Activated CD4-positive, alpha-beta memory T cell treated with anti-CD3 and anti-CD28 coated beads for 36 hours (primary cell): ENCODE measurements at regions not wholly inside any gene's neighbourhood (a gene's known extent, or its start where the extent isn't known, plus 50 kb on each side); places are given as distances from the start of the nearest gene placed in this dataset.
A peak's percentile ranks its signal among the peaks of the same experiment; 100 is the strongest.

ENCODE experiments used
- CTCF ChIA-PET: fragments of 350-600 bp; sonication (Branson Sonifier 250); formaldehyde crosslinking; loops from one replicate; lab custom pipeline; 2021; ENCODE audit warnings: antibody characterized with exemption, inconsistent platforms; lab: Charles Lee
- POLR2A ChIA-PET: fragments of 350-600 bp; sonication (Branson Sonifier 250); formaldehyde crosslinking; loops from one replicate; lab custom pipeline; 2021; ENCODE audit warnings: antibody characterized with exemption; lab: Charles Lee
- DNase-seq: peaks from one replicate; pipeline ENCODE4 v3.0.0-alpha.2; 2020
- H3K27ac Mint-ChIP-seq: one replicate; pipeline ENCODE4 v1.8.0; 2021; ENCODE audit warnings: mixed read lengths
- H3K27me3 Mint-ChIP-seq: one replicate; pipeline ENCODE4 v1.8.0; 2021; ENCODE audit warnings: mixed read lengths
- H3K36me3 Mint-ChIP-seq: one replicate; pipeline ENCODE4 v1.8.0; 2021; ENCODE audit warnings: mixed read lengths
- H3K4me1 Mint-ChIP-seq: one replicate; pipeline ENCODE4 v1.8.0; 2021; ENCODE audit warnings: low read depth, mixed read lengths
- H3K4me3 Mint-ChIP-seq: one replicate; pipeline ENCODE4 v1.8.0; 2021; ENCODE audit warnings: mild to moderate bottlenecking, mixed read lengths
- H3K9me3 Mint-ChIP-seq: one replicate; pipeline ENCODE4 v1.8.0; 2021; ENCODE audit warnings: mixed read lengths
- intact Hi-C: fragments of 100-400 bp; cut with micrococcal nuclease; formaldehyde crosslinking; loops from one replicate; pipeline ENCODE4 v1.15.1; 2023

DNA sequence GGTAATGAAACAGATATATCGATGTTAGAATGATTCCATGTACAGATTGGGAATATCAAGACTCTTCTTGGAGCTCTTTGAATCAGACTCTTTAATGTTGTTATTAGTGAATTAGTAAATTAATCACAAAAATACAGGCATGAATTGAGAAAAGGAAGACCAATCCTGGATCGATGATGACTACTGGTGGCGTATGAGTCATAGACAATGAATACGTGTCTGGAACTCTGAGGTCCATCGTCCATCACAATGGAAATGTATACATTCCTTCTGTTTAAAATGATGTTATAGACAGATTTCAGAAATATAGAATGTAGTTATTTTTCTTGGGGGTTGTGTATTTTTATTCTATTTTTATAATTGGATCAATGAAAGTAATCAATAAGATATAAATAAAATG is 80.2 kb upstream of the RTL1 start:
- Mint-ChIP-seq H3K4me1 (no peaks in the 10 kb centered on the region), H3K27ac (no peak overlapping the region), H3K4me3 (no peak overlapping the region), H3K36me3 (no peaks in the 10 kb centered on the region), H3K9me3 (no peaks in the 10 kb centered on the region), H3K27me3 (peaks cover 10% of the 10 kb centered on the region)
- CTCF ChIA-PET = no interaction called here
- intact Hi-C loops = no loop called here
- POLR2A ChIA-PET = no interaction called here
- no peak for DNase-seq

DNA sequence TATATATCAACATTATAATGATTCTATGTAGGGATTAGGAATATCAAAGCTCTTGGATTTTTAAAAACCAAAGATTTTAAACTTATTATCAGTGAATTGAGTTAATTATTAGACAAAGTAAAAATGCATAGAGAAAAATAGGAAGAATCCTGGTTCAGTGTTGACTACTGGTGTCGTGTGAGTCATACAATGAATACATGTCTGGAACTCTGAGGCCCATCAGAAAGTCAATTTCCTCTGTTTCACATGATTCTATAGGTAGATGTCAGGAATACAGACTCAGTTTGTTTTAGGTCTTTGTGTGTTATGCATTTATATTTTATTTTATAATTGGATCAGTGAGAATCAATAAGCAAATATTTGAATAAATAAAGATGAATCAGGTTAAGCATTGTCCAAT is 84.5 kb upstream of the RTL1 start:
- intact Hi-C loops = no loop called here
- ChIA-PET POLR2A (no interaction called here), CTCF (no interaction called here)
- Mint-ChIP-seq H3K4me3 (no peak overlapping the region), H3K4me1 (no peaks in the 10 kb centered on the region), H3K27me3 (peaks cover 10% of the 10 kb centered on the region), H3K27ac (no peak overlapping the region), H3K36me3 (no peaks in the 10 kb centered on the region), H3K9me3 (no peaks in the 10 kb centered on the region)
- DNase-seq = no peak

DNA sequence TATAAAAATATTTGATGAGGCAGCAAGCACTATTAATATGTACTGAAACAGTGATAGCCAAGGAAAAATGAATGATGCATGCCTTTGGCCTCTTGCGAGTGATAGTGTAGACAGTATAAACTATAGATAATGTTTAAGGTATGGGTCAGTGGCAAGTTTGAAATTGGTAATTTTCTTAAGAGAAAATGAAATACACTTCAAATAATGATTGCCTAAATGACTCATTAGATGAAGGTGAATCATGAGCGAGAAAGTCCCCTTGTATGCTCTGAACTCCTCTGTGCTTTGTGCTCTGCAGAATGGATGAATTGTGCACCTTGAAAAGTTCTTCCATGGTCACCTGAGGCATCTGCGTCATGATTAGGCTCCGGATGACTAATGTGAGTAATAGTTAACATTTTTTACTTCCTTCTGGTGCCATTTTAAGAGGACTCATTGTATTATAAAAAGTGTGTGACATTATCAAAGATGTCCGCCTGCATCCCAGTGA is 84.9 kb upstream of the RTL1 start:
- peaks cover 9% of the 10 kb centered on the region for H3K27me3 Mint-ChIP-seq
- POLR2A ChIA-PET = no interaction called here

DNA sequence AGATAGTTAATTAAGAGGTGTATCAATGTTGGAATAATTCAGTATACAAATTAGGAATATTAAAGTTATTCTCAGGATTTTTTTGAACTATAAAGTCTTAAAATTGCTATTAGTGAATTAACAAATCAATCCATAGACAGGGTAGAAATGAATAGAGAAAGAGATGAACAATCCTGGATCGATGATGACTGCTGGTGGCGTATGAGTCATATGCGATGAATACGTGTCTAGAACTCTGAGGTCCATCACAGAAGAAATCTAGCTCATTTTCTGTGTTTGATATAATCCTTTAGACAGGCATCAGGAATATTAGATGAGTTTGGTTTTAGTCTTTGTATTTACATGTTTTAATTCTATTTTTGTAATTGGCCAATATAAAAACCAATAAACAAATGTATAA is 85.4 kb upstream of the RTL1 start:
- DNase-seq = no peak
- Mint-ChIP-seq H3K4me3 (no peak overlapping the region), H3K27me3 (peaks cover 7% of the 10 kb centered on the region), H3K9me3 (no peaks in the 10 kb centered on the region), H3K36me3 (no peaks in the 10 kb centered on the region), H3K4me1 (no peaks in the 10 kb centered on the region), H3K27ac (no peak overlapping the region)
- ChIA-PET CTCF (no interaction called here), POLR2A (no interaction called here)
- intact Hi-C loops = no loop called here

More for the DNA sequence above, 84.9 kb upstream of the RTL1 start:
- DNase-seq = no peak
- intact Hi-C loops = no loop called here
- no peak overlapping the region for H3K4me3 Mint-ChIP-seq
- H3K4me1 Mint-ChIP-seq = no peaks in the 10 kb centered on the region
- no peak overlapping the region for H3K27ac Mint-ChIP-seq
- CTCF ChIA-PET = no interaction called here
- no peaks in the 10 kb centered on the region for H3K36me3 Mint-ChIP-seq
- no peaks in the 10 kb centered on the region for H3K9me3 Mint-ChIP-seq

DNA sequence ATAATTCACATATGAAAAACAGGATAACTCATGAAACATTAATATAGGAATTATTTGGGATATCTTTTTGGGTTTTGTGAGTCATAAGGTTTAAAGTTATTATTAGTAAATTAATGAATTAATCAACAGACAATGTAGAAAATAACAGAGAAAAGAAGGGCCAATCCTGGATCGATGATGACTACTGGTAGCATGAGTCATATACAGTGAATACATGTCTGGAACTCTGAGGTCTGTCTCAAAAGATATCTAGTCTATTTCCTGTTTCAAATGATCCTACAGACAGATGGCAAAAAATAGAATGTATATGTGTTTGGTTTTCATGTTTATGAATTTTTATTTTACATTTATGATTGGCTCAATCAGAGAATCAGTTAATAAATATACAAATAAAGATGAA is 86.4 kb upstream of the RTL1 start:
- Mint-ChIP-seq H3K27me3 (peaks cover 7% of the 10 kb centered on the region), H3K9me3 (no peaks in the 10 kb centered on the region), H3K4me3 (no peak overlapping the region), H3K27ac (no peak overlapping the region), H3K4me1 (no peaks in the 10 kb centered on the region), H3K36me3 (no peaks in the 10 kb centered on the region)
- intact Hi-C loops = no loop called here
- CTCF ChIA-PET = no interaction called here
- POLR2A ChIA-PET = no interaction called here
- DNase-seq = no peak

DNA sequence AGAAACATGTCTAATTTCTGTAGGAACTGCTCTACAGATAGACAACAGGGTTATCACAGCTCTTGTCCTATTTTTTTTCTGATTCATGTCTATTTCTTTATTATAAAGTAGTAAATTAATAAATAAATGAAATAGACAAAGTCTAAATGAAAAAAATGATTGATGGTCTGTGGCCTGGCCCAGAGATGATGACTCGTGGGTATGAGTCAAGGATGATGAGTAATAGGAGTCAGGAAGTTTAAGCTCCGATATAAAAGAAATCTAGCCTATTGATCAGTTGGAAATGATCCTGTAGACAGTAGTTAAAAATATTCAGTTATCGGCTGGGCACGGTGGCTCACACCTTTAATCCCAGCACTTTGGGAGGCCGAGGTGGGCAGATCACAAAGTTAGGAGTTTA is 90.6 kb upstream of the RTL1 start:
- intact Hi-C loops = no loop called here
- Mint-ChIP-seq H3K36me3 (no peaks in the 10 kb centered on the region), H3K9me3 (no peaks in the 10 kb centered on the region), H3K27me3 (peaks cover 8% of the 10 kb centered on the region), H3K4me1 (no peaks in the 10 kb centered on the region), H3K27ac (no peak overlapping the region), H3K4me3 (no peak overlapping the region)
- ChIA-PET POLR2A (no interaction called here), CTCF (no interaction called here)
- no peak for DNase-seq

DNA sequence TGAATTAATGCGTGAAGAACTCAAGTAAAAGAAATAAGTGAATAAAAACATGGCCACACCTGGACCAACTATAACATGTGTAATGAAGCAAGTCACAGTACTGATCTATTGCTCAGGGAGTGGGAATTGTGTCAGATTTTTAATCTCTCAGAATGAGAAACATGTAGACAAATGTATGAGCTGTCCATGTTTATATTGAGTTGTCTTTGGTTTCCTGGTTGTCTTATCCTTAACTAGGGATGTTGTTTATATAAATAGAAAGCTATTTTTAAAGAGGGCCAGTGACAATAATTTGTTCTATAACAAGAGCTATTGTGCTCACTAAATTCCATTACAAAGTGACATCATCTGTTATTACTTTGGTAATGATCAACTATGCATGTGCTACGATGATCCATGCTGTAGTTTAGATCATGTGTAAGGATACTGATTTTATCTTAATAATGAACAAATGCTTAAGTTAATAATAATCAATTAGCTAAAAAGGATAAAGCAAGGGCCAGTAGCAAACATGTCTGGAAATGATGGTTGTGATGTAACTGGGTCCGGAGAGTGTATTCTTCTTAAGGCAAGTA is 91.3 kb upstream of the RTL1 start:
- Mint-ChIP-seq H3K36me3 (no peaks in the 10 kb centered on the region), H3K4me3 (no peak overlapping the region), H3K27ac (no peak overlapping the region), H3K9me3 (no peaks in the 10 kb centered on the region), H3K4me1 (no peaks in the 10 kb centered on the region), H3K27me3 (peaks cover 8% of the 10 kb centered on the region)
- CTCF ChIA-PET = no interaction called here
- intact Hi-C loops = no loop called here
- DNase-seq = no peak
- POLR2A ChIA-PET = no interaction called here

DNA sequence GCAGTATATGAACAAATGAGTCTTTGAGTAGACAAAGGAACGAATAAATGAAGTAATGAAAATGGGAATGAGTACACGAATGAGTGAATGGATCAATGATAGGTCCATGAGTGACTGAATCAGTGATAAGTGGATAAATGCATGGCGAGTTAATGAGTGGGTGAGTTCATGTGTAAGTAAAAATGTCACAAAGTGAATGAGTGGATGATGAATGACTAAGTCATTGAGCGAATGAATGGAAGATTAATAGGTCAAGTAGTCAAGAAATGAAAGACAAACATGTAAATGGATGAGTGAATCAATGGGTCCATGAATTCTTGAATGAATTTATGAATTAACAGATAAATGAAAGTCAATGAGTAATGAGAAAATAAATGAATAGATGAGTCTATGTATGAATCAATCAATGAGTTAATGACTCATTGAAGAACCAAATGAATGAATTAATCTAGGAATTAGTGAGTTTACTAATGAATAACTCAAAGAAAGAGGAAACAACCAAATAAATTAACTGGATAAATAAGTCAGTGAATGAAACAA is 97.3 kb upstream of the RTL1 start:
- Mint-ChIP-seq H3K4me1 (no peaks in the 10 kb centered on the region), H3K27ac (no peak overlapping the region), H3K27me3 (peaks cover 30% of the 10 kb centered on the region), H3K9me3 (peaks cover 3% of the 10 kb centered on the region), H3K36me3 (no peaks in the 10 kb centered on the region), H3K4me3 (no peak overlapping the region)
- intact Hi-C loops = no loop called here
- CTCF ChIA-PET = no interaction called here
- DNase-seq = no peak
- POLR2A ChIA-PET = no interaction called here

DNA sequence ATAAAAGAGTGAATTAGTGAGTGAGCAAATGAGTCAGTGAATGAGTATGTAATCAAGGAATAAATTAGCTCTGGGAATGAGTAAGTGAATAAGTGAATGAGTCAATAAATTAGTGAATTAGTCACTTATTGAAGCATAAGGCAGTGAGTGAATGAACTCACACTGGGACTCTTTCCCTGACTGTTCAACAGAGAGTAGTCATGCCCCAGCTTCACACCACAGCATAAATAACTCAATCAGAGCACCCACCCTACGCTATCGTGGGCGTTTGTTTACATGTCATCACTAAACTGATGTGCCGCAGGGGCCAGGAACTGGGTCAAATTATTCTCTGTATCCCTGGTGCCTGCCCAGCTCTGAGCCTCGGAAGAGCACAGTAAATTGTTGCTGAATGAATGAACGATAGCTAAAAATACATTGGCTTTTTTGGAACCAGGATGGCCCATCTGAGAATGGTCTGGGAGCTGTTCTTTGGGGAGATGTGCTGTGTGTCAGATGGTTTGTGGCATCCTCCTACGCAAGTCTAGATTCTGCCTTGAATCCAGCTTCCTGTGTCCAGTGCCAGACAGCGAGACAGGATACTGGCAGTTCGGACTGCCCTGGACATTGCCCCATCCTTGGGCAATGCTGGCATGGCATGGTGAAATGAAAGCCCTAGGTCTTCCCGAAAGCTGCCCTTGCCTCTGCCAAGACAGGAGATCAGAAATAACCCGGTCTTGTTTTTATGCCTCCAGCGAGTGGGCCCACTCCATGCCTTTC is 98.0 kb upstream of the RTL1 start:
- H3K4me1 Mint-ChIP-seq = no peaks in the 10 kb centered on the region
- CTCF ChIA-PET = no interaction called here
- H3K36me3 Mint-ChIP-seq = no peaks in the 10 kb centered on the region
- intact Hi-C loops = no loop called here
- peaks cover 3% of the 10 kb centered on the region for H3K9me3 Mint-ChIP-seq
- peaks cover 34% of the 10 kb centered on the region for H3K27me3 Mint-ChIP-seq
- POLR2A ChIA-PET = no interaction called here
- DNase-seq = peak; percentile 12
- no peak overlapping the region for H3K27ac Mint-ChIP-seq
- H3K4me3 Mint-ChIP-seq = no peak overlapping the region

DNA sequence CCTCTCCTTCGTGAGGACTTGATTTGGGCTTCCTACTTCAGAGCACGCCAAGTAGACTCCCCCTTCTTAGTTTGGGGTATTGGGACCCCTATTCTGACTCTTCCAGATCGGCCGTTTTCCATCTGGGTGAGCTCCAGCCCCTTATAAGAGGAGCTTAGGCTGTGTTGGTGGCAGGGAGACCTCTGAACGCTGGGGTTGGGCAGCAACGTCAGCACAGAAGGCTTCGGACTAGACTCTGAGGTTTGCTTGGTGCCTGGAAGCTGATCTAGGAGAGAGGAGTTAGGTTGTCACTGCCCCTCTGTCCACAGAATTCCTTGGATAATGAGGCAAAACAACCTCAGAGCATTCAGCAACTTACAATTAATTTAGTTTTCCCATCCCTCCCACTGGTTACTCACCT is 99.2 kb upstream of the RTL1 start:
- ChIA-PET POLR2A (no interaction called here), CTCF (no interaction called here)
- DNase-seq = no peak
- Mint-ChIP-seq H3K9me3 (peaks cover 3% of the 10 kb centered on the region), H3K4me1 (no peaks in the 10 kb centered on the region), H3K36me3 (no peaks in the 10 kb centered on the region), H3K27me3 (peaks cover 40% of the 10 kb centered on the region), H3K27ac (no peak overlapping the region), H3K4me3 (no peak overlapping the region)
- intact Hi-C loops = no loop called here

DNA sequence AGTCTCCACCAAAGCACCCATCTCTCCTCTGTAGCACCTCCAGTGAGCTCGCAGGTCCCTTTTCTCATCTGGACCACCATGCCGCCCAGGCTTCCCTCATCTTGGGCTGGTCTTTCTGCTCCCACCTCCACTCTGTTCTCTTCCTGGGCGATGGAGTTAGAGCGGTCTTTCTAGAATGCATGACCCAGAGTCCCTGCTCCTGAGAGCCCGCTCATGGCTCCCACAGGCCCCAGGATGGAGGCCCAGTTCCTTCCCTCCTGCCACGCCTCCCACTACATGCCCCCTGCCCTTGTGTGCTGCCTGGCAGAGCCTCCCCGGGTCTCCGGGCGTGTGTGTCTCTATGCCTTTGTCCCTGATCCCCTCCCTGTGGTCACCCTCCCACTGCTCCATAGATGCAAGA is 100.7 kb upstream of the RTL1 start:
- Mint-ChIP-seq H3K4me1 (no peaks in the 10 kb centered on the region), H3K4me3 (no peak overlapping the region), H3K36me3 (no peaks in the 10 kb centered on the region), H3K27me3 (peaks cover 39% of the 10 kb centered on the region), H3K9me3 (peaks cover 3% of the 10 kb centered on the region), H3K27ac (no peak overlapping the region)
- DNase-seq = no peak
- CTCF ChIA-PET = no interaction called here
- POLR2A ChIA-PET = no interaction called here
- intact Hi-C loops = no loop called here

DNA sequence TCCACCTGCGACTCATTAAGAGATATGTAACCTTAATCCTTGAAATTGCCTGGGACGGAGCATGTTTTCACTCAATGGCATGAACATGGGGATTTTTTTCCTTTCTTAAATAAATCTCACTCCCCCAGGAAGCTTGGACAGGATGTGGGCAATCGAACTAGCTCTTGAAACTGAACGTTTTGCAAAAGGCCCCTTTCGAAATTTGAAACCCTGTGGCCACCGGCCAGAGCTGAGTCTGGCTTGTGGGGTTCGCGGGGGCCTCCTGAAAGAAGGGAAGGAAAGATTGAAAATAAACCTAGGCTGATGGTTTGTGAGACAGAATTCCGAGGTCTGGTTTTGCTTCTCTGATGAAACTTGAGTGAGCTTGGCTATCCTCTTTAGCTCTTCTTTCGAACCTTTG is 101.4 kb upstream of the RTL1 start:
- no peak for DNase-seq
- H3K4me3 Mint-ChIP-seq = no peak overlapping the region

DNA sequence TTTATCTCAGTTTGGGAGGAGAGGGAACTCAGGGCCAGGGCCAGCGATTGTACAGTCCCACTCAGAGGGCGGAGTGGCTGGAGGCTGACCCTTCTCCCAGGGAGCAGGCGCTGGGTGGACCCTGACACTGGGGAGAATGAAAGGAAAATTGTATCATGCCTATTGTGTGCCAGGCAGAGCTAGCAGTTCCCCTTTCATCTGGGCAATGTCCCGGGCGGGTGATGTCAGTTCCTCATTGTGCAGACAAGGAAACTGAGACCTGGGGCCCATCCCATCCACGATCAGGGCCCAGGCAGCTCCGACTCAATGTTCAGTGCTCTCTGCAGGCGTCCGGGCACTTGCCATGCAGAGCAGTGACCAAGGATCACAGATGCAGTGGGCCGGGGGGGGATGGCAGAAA is 101.9 kb upstream of the RTL1 start:
- H3K4me1 Mint-ChIP-seq = no peaks in the 10 kb centered on the region
- H3K9me3 Mint-ChIP-seq = peaks cover 3% of the 10 kb centered on the region
- intact Hi-C loops = no loop called here
- no peak overlapping the region for H3K27ac Mint-ChIP-seq
- ChIA-PET POLR2A (no interaction called here), CTCF (no interaction called here)
- no peak for DNase-seq
- H3K27me3 Mint-ChIP-seq = peaks cover 36% of the 10 kb centered on the region
- no peak overlapping the region for H3K4me3 Mint-ChIP-seq
- H3K36me3 Mint-ChIP-seq = no peaks in the 10 kb centered on the region

More for the DNA sequence above, 101.4 kb upstream of the RTL1 start:
- Mint-ChIP-seq H3K27ac (no peak overlapping the region), H3K9me3 (peaks cover 3% of the 10 kb centered on the region), H3K36me3 (no peaks in the 10 kb centered on the region), H3K4me1 (no peaks in the 10 kb centered on the region), H3K27me3 (peaks cover 38% of the 10 kb centered on the region)
- ChIA-PET POLR2A (no interaction called here), CTCF (no interaction called here)
- intact Hi-C loops = no loop called here
